ENCODE measurements at regions not wholly inside any gene's neighbourhood (a gene's known extent, or its start where the extent isn't known, plus 50 kb on each side); places are given as distances from the start of the nearest gene placed in this dataset.

GRCh38 chr16:26598061-26598460, 468.7 kb upstream of the C16orf82 start:
- no peak for FAIRE-seq
- DNase-seq (ENCODE audit: low read depth) = peak; percentile 17
- no peak for TF ChIP-seq CTCF (IDR thresholded peaks at IDR 0.05; ENCODE audit: insufficient read depth, low read length, severe bottlenecking)

GRCh38 chr16:26598998-26599784, 467.5 kb upstream of the C16orf82 start:
- TF ChIP-seq CTCF (IDR thresholded peaks at IDR 0.05; ENCODE audit: insufficient read depth, low read length, severe bottlenecking) = no peak
- FAIRE-seq (no peak), DNase-seq (ENCODE audit: low read depth) (no peak)
- Histone ChIP-seq H3K4me3 (ENCODE audit: low read depth, low read length) (no peak overlapping the region), H3K36me3 (ENCODE audit: control insufficient read depth, insufficient read depth, low read length) (no peaks in the 10 kb centered on the region), H3K27me3 (ENCODE audit: control insufficient read depth, insufficient read depth, low read length) (no peaks in the 10 kb centered on the region)

More at GRCh38 chr16:26598061-26598460, 468.7 kb upstream of the C16orf82 start:
- Histone ChIP-seq H3K4me3 (ENCODE audit: low read depth, low read length) (no peak overlapping the region), H3K27me3 (ENCODE audit: control insufficient read depth, insufficient read depth, low read length) (no peaks in the 10 kb centered on the region), H3K36me3 (ENCODE audit: control insufficient read depth, insufficient read depth, low read length) (no peaks in the 10 kb centered on the region)

- Histone ChIP-seq H3K27me3 (ENCODE audit: control insufficient read depth, insufficient read depth, low read length) (no peaks in the 10 kb centered on the region), H3K4me3 (ENCODE audit: low read depth, low read length) (no peak overlapping the region), H3K36me3 (ENCODE audit: control insufficient read depth, insufficient read depth, low read length) (no peaks in the 10 kb centered on the region)
- TF ChIP-seq CTCF (IDR thresholded peaks at IDR 0.05; ENCODE audit: insufficient read depth, low read length, severe bottlenecking) = no peak
- FAIRE-seq (no peak), DNase-seq (ENCODE audit: low read depth) (no peak)
These were observed 467.0 kb upstream of the C16orf82 start for GRCh38 chr16:26599785-26600104.

- FAIRE-seq (no peak), DNase-seq (ENCODE audit: low read depth) (no peak)
- Histone ChIP-seq H3K4me3 (ENCODE audit: low read depth, low read length) (no peak overlapping the region), H3K27me3 (ENCODE audit: control insufficient read depth, insufficient read depth, low read length) (no peaks in the 10 kb centered on the region), H3K36me3 (ENCODE audit: control insufficient read depth, insufficient read depth, low read length) (no peaks in the 10 kb centered on the region)
- TF ChIP-seq CTCF (IDR thresholded peaks at IDR 0.05; ENCODE audit: insufficient read depth, low read length, severe bottlenecking) = no peak
These were observed 465.4 kb upstream of the C16orf82 start for GRCh38 chr16:26601335-26601734.

GRCh38 chr16:26605626-26606271, 461.0 kb upstream of the C16orf82 start:
- DNase-seq (ENCODE audit: low read depth) (no peak), FAIRE-seq (no peak)
- no peaks in the 10 kb centered on the region for H3K36me3 ChIP-seq (ENCODE audit: control insufficient read depth, insufficient read depth, low read length)
- H3K27me3 ChIP-seq (ENCODE audit: control insufficient read depth, insufficient read depth, low read length) = no peaks in the 10 kb centered on the region
- TF ChIP-seq CTCF (IDR thresholded peaks at IDR 0.05; ENCODE audit: insufficient read depth, low read length, severe bottlenecking) = no peak
- no peak overlapping the region for H3K4me3 ChIP-seq (ENCODE audit: low read depth, low read length)

Data from bronchial epithelial cell (primary cell).